Sciatic nerve (tissue), 2 donors: ENCODE measurements at regions not wholly inside any gene's neighbourhood (a gene's known extent, or its start where the extent isn't known, plus 50 kb on each side); places are given as distances from the start of the nearest gene placed in this dataset.

Experiments
- ATAC-seq: fragments of 200-7000 bp; cut with Tn5 transposase; one replicate; pipeline ENCODE4 v1.9.1; 2020; ENCODE audit warnings: mild to moderate bottlenecking, moderate library complexity
- DNase-seq: peaks from one replicate; pipeline ENCODE4 v3.0.0-alpha.2; 2020; ENCODE audit warnings: low spot score
- intact Hi-C: fragments of 100-400 bp; cut with DNase I; formaldehyde crosslinking; loops from one replicate; pipeline ENCODE4 v1.14.2; 2022
- donor health status: DM: no; HTN: no; CAD: no.
- donor health status: DM: no; HTN: no; CAD: no.

DNA sequence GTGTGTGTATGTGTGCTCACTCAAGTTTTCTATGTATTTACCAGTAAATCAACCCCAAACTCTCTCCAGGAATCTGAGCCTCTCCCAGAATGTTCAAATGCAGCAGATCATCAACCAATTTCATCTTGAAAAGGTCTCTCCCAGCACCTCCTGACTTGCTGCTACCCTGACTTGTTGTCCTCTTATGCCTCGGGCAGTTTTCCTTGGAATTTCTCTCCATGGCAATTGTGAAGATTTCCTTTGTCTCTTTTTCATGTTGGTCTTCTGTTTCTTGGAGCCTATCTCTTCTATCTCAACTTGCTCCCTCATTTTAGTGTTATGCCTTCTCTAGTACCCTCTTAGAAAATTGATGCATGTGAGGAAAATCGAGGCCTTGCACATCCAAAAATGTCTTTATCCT, 303.6 kb upstream of the KIF2A start:
- ATAC-seq, result no peak
- intact Hi-C loops, result no loop called here

DNA sequence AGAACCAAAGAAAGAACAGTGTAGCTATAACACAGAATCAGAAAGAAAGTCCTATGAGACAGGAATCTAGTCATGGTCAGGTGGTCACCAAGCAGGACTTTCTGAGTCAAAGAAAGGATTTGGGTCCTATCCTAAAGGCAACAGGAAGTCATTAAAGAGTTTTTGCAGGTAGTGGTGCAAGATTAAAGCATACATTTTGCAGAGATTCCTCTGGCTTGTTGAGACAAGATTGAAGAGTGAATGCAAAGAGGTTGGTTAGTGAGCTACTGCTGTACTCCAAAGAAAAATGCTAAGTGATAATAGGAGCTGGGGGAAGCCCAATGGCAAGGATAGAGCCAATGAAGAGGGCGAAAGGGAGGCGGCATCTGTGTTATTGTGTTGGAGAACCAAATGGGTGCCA, 300.5 kb upstream of the KIF2A start:
- ATAC-seq (no peak), DNase-seq (no peak)
- intact Hi-C loops, result no loop called here

More for the DNA sequence above, 303.6 kb upstream of the KIF2A start:
- no peak for DNase-seq

DNA sequence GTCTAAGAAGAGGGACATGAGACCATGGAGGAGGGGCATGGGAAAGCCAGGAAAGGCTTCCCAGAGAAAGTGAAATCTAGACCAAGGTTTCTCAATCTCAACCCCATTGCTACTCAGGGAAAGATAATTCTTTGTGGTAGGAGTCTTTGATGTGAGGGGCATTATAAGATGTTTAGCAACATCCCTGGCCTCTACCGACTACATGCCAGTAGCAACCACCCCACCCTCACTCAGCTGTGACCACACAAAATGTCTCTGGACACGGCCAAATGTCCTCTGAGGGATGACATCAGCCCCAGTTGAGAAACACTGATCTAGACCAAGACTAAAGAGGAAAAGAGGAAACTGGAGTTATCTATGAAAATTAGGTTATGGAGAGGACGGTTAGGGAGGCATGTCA, 298.5 kb upstream of the KIF2A start:
- intact Hi-C loops, result no loop called here
- ATAC-seq (no peak), DNase-seq (no peak)

DNA sequence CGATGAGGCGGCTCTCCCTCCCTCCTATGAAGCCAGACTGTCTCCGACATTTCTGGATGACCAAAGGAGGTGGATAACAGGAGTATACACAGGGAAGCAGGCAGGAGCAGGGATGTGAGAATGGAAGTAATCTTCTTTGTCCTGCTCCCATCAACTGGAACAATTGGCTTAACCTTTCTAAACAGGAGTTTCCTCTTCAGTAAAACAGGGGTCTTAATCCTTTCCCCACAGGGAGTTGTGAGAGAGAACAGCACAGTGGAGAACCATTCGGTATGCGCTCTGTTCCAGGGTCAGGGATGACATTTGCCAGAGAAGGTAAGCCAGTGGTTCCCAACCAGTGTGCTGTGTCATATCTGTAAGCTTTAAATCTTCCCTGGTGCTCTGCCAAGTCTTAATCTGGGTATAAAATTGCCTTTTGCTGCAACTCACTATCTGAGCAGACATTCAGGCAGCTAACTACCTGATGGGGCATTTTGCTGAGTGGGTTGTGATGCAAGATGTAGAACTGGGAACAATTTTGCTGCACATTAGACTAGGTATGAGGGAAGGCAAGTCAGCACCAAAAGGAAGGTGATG, 294.8 kb upstream of the KIF2A start:
- DNase-seq (no peak), ATAC-seq (no peak)
- intact Hi-C loops, result no loop called here

DNA sequence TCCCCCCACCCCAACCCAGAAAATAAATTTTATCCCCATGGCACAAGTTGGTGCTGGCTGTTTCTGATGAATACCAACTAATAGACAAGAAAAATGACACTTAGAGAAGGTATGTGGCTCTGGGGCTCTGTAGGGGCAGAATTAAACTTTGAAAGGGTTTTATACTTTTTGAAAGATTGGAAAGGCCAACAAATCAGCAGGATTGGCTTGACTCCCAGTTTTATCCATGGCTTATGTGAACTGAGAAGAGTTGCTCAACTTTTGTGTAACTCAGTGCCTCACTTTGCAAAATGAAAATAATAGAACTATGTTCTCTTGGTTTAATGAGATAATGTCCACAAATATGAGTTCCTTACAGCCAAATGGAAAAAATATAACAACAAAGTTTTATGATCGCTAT, 288.9 kb upstream of the KIF2A start:
- intact Hi-C loops, result no loop called here
- ATAC-seq (peak; percentile 69), DNase-seq (no peak)

- ATAC-seq (no peak), DNase-seq (no peak)
- intact Hi-C loops, result no loop called here
These were observed 276.7 kb upstream of the KIF2A start for GRCh38 chr5:62029303-62029702.

DNA sequence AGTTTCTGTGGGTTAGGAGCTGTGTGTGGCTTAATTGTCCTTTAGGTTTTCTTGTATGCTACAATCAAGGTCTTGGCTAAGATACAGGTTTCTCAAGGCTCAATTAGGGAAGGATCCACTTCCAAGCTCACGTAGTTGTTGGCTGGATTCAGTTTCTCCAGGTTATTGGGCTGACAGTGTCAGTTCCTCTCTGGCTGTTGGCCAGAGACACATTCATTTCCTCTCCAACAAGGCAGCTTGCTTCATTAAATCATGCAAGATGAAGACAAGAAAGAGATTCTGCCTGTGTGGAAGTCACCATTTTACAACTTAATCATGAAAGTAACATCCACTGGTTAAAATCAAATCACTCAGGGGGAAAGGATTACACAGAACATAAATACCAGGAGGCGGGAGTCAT, 275.7 kb upstream of the KIF2A start:
- no peak for ATAC-seq
- intact Hi-C loops, result no loop called here
- DNase-seq, result no peak

DNA sequence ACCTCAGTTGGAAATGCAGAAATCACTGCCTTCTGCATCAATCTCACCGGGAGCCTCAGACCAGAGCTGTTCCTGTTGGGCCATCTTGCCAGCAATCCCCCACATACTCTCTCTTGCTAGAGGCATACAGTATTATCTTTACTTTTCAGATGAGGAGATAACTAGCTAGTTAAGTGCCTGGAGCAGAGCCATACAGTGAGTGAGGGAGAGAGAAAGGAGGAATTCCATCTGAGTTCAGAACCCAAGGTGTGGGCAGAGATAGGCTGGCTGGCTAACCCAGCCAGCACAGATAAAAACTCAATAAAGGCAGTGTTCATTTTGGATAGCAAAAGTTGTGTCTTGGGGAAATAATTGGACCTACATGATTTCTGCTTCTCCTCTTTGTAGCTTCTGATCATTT, 268.0 kb upstream of the KIF2A start:
- intact Hi-C loops, result no loop called here
- no peak for ATAC-seq
- no peak for DNase-seq

GRCh38 chr5:62041156-62041756, 264.8 kb upstream of the KIF2A start:
- ATAC-seq (no peak), DNase-seq (no peak)
- intact Hi-C loops, result no loop called here

- intact Hi-C loops, result no loop called here
- ATAC-seq (no peak), DNase-seq (no peak)
These were observed 264.0 kb upstream of the KIF2A start for GRCh38 chr5:62042007-62042406.

GRCh38 chr5:62043289-62044280, 262.4 kb upstream of the KIF2A start:
- no peak for DNase-seq
- ATAC-seq, result no peak
- intact Hi-C loops, result no loop called here

DNA sequence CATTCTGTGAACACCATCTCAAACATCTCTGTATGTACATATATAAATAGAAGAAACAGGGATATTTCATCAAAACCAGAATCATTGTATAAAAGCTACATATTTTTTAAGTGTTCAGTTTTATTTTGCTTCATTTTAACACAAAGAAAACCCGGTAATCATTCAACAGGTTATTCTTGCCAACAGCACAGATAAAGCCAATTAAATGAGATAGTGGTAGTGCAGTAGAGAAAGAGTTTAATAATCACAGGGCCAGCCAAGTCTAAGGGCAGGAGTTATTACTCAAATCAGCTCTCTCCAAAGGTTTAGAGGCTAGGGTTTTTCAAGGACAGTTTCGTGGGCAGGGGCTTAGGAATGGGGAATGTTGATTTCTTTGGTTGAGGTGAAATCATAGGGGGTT, 261.0 kb upstream of the KIF2A start:
- ATAC-seq, result no peak
- no peak for DNase-seq
- intact Hi-C loops, result no loop called here

- intact Hi-C loops, result no loop called here
- ATAC-seq (no peak), DNase-seq (no peak)
These were observed 259.8 kb upstream of the KIF2A start for GRCh38 chr5:62046191-62046590.

GRCh38 chr5:62051747-62052146, 254.3 kb upstream of the KIF2A start:
- DNase-seq, result no peak
- intact Hi-C loops, result no loop called here
- ATAC-seq, result peak; percentile 22

DNA sequence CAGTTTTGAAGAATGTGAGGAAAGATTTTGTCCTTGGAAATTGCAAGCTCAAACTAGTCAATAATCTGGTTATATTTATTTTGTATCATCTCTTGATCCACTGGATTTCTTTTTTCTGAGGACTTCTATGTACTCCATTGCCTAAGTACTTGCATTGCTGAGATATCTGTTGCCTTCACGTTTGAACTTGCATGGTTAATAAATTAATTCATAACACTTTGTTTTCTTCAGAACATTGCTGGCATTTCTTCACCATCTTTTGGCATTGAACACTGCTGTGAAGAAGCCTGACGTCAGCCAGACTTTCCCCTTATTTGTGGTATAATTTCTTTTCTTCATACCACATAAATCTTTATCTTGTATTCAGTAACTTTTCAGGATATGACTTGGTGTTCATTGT, 246.0 kb upstream of the KIF2A start:
- ATAC-seq (no peak), DNase-seq (no peak)
- intact Hi-C loops, result no loop called here

GRCh38 chr5:62065050-62065449, 241.0 kb upstream of the KIF2A start:
- no peak for DNase-seq
- intact Hi-C loops, result no loop called here
- ATAC-seq, result peak; percentile 90

- DNase-seq (no peak), ATAC-seq (no peak)
- intact Hi-C loops, result no loop called here
These were observed 239.2 kb upstream of the KIF2A start for GRCh38 chr5:62066761-62067277.

DNA sequence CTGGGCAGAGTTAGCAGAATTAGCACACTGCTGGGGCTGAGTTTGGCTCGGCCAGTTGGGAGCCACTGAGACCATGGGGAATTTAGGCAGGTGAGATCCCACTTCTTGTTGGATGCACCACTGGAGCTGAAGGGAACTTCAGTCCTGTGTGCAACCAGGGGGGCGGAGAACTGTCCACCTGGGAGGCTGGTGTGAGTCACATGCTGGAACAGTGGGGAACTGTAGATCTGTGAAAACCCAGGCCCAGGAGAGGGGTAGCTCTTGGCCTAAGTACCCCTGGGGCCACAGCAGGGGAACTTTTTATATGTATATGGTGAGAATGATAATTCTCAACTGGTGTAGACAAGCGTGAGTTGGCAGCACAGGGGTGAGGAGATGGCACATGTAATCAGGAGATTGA, 237.5 kb upstream of the KIF2A start:
- ATAC-seq (no peak), DNase-seq (no peak)
- intact Hi-C loops, result no loop called here

DNA sequence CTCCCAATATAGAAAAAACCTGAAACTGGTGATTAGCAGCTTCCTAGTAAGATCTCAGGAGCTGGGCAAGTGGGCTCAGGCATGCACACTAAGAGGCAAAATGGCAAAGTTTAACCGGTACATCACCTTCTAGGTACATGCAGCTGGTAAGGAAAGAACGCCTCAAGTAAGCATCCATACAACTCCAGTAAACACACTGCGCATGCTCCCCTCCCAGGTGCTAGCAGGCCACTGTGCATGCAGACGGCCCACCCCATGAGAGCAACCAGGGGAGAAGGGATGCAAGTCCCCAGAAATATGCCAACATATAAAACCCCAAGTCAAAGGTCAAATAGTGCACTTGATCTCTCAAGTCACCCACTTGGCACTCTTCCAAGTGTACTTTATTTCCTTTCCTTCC, 228.6 kb upstream of the KIF2A start:
- intact Hi-C loops, result no loop called here
- no peak for ATAC-seq
- DNase-seq, result no peak
